Psoas muscle (tissue), 7 donors: ENCODE measurements at regions not wholly inside any gene's neighbourhood (a gene's known extent, or its start where the extent isn't known, plus 50 kb on each side); places are given as distances from the start of the nearest gene placed in this dataset.
A peak's percentile ranks its signal among the peaks of the same experiment; 100 is the strongest.
"Not testable (repeated sequence)": the region's sequence is repeated elsewhere in the genome, so short reads cannot be mapped to it uniquely, and the experiment has no call there.

Experiments used
- ATAC-seq, 4 donors: fragments of 200-7000 bp; cut with Tn5 transposase; one replicate each; pipeline ENCODE4 v1.9.1; 2020; ENCODE audit warnings: moderate library complexity in 3 of 4, mild to moderate bottlenecking in 2 of 4
- DNase-seq, 2 donors: peaks; one replicate each; pipeline ENCODE4 v3.0.0-alpha.2; 2020
- H3K27ac ChIP-seq: fragments of 200-600 bp; one replicate; pipeline ENCODE4 v1.8.0; 2022
- H3K27me3 ChIP-seq, 3 donors: fragments of 200-600 bp in 1 of 3; one replicate each; pipeline versions ENCODE4 v1.6.1 to v1.8.0; 2013 to 2022; ENCODE audit warnings: low read length in 2 of 3, mild to moderate bottlenecking in 2 of 3, moderate library complexity in 1 of 3; ENCODE audit not compliant: insufficient read depth in 3 of 3
- H3K36me3 ChIP-seq, 2 donors: fragments of 200-600 bp in 1 of 2; one replicate each; pipeline versions ENCODE4 v1.6.1 to v1.8.0; 2013 to 2022; ENCODE audit warnings: low read depth in 1 of 2, mild to moderate bottlenecking in 1 of 2, moderate library complexity in 1 of 2; ENCODE audit not compliant: insufficient read depth in 1 of 2
- H3K4me1 ChIP-seq: fragments of 200-600 bp; one replicate; pipeline ENCODE4 v1.8.0; 2022
- H3K4me3 ChIP-seq: fragments of 200-600 bp; one replicate; pipeline ENCODE4 v1.8.0; 2022; ENCODE audit warnings: mild to moderate bottlenecking
- H3K9me3 ChIP-seq: fragments of 200-600 bp; one replicate; pipeline ENCODE4 v1.8.0; 2022
- CTCF ChIP-seq: fragments of 200-600 bp; IDR thresholded peaks from one replicate; pipeline ENCODE4 v1.8.0; 2022; ENCODE audit warnings: antibody characterized with exemption
- WGBS, 3 donors: extraction: QIAGEN DNeasy Blood & Tissue Kit; methylation state at CpG; one replicate each; pipeline versions ENCODE4 v1.1.6 to v1.1.7; 2013; 5-methylcytosine and 5-hydroxymethylcytosine counted together
- intact Hi-C, 2 donors: fragments of 100-400 bp; cut with DNase I; formaldehyde crosslinking; loops; one replicate each; pipeline versions ENCODE4 v1.11.0 to v1.14.2; 2022
- donor health status: healthy with polysubstance abuse.
- donor health status: DM: no; HTN: no; CAD: no; lungs with moderate emphysema.
- donor health status: Bipolar disorder and iron deficiency.
- donor health status: healthy.
- donor health status: DM: yes; HTN: yes; CAD: no.
- donor health status: DM: no; HTN: no; CAD: no.
- donor health status: DM: yes; HTN: yes; CAD: no.

GRCh38 chr2:242085941-242086621, 216.6 kb downstream of the RTP5 start:
- peaks cover 0 to 9% (median 0%) of the 10 kb centered on the region in 3 donors for H3K27me3 ChIP-seq
- no peaks in the 10 kb centered on the region for H3K36me3 ChIP-seq
- peaks cover 3% of the 10 kb centered on the region for H3K4me1 ChIP-seq
- H3K9me3 ChIP-seq: no peaks in the 10 kb centered on the region
- DNase-seq: no peak
- intact Hi-C loops: no loop called here
- no peak for ATAC-seq
- 30 to 46% (median 35%) methylated on average over 6 of the region's 6 CpGs for WGBS, 3 donors
- H3K4me3 ChIP-seq: no peak overlapping the region
- no peak overlapping the region for H3K27ac ChIP-seq
- no peak for TF ChIP-seq CTCF

GRCh38 chr2:242088044-242088443, 218.5 kb downstream of the RTP5 start:
- H3K36me3 ChIP-seq, DNase-seq, intact Hi-C loops, H3K4me1 ChIP-seq, H3K9me3 ChIP-seq, H3K27me3 ChIP-seq: not testable (repeated sequence)
- ATAC-seq: peak; percentile 34 to 64 (median 40)
- 0 to 2% (median 1%) methylated on average over 12 to 33 of the region's 37 CpGs for WGBS, 3 donors
- peak overlapping the region; percentile 87 for H3K4me3 ChIP-seq
- H3K27ac ChIP-seq: peak overlapping the region; percentile 74

GRCh38 chr2:242088471-242089212, 219.1 kb downstream of the RTP5 start:
- H3K4me3 ChIP-seq: peak overlapping the region; percentile 87
- peaks cover 3% of the 10 kb centered on the region for H3K4me1 ChIP-seq
- 0 to 1% (median 1%) methylated on average over 34 to 103 of the region's 103 CpGs for WGBS, 3 donors
- ATAC-seq (peak; percentile 99 to 100 (median 100)), DNase-seq (peak; percentile 92 to 96)
- H3K9me3 ChIP-seq: no peaks in the 10 kb centered on the region
- H3K36me3 ChIP-seq: no peaks in the 10 kb centered on the region
- H3K27me3 ChIP-seq: no peaks in the 10 kb centered on the region
- peak overlapping the region; percentile 74 for H3K27ac ChIP-seq
- intact Hi-C loops: no loop called here
- TF ChIP-seq CTCF: no peak

GRCh38 chr2:242089213-242089549, 219.7 kb downstream of the RTP5 start:
- H3K9me3 ChIP-seq, H3K4me1 ChIP-seq, H3K27me3 ChIP-seq, H3K27ac ChIP-seq, intact Hi-C loops, H3K36me3 ChIP-seq, DNase-seq: not testable (repeated sequence)
- peak overlapping the region; percentile 87 for H3K4me3 ChIP-seq
- WGBS, 3 donors: 0 to 2% (median 0%) methylated on average over 2 to 18 of the region's 20 CpGs
- peak in 2 of 4 donors; percentile 6 to 28 for ATAC-seq

GRCh38 chr2:242097278-242097677, 227.7 kb downstream of the RTP5 start:
- ATAC-seq, H3K4me3 ChIP-seq, H3K27me3 ChIP-seq, intact Hi-C loops, H3K27ac ChIP-seq, H3K4me1 ChIP-seq, H3K9me3 ChIP-seq, DNase-seq: not testable (repeated sequence)
- WGBS, 3 donors: 95 to 98% (median 96%) methylated on average over 1 of the region's 1 CpG
- H3K36me3 ChIP-seq: peaks cover 0 to 10% of the 10 kb centered on the region in 2 donors

- H3K4me1 ChIP-seq: no peaks in the 10 kb centered on the region
- intact Hi-C loops: no loop called here
- DNase-seq (no peak), ATAC-seq (no peak)
- no peaks in the 10 kb centered on the region for H3K9me3 ChIP-seq
- no peaks in the 10 kb centered on the region for H3K27me3 ChIP-seq
- TF ChIP-seq CTCF: no peak
- H3K4me3 ChIP-seq: no peak overlapping the region
- H3K36me3 ChIP-seq: peaks cover 0 to 10% of the 10 kb centered on the region in 2 donors
- 69 to 79% (median 78%) methylated on average over 1 of the region's 1 CpG for WGBS, 3 donors
- H3K27ac ChIP-seq: no peak overlapping the region
Measured at GRCh38 chr2:242098034-242098433, 228.5 kb downstream of the RTP5 start.
